CD4-positive, alpha-beta memory T cell (primary cell): ENCODE measurements at regions not wholly inside any gene's neighbourhood (a gene's known extent, or its start where the extent isn't known, plus 50 kb on each side); places are given as distances from the start of the nearest gene placed in this dataset.
"Not testable (repeated sequence)": the region's sequence is repeated elsewhere in the genome, so short reads cannot be mapped to it uniquely, and the experiment has no call there.

Experiments
- CTCF ChIA-PET: fragments of 350-600 bp; sonication (Branson Sonifier 250); formaldehyde crosslinking; loops from one replicate; lab custom pipeline; 2021; ENCODE audit warnings: inconsistent platforms; ENCODE audit not compliant: partially characterized antibody; lab: Charles Lee
- POLR2A ChIA-PET: fragments of 350-600 bp; sonication (Branson Sonifier 250); formaldehyde crosslinking; loops from one replicate; lab custom pipeline; 2021; ENCODE audit not compliant: partially characterized antibody; lab: Charles Lee
- DNase-seq, 5 donors: peaks; one replicate each; pipeline versions ENCODE4 v3.0.0 to v3.0.0-alpha.2; 2020 to 2022; ENCODE audit warnings: mixed read lengths in 1 of 5
- H3K27ac ChIP-seq: one replicate; pipeline ENCODE4 v1.7.0; 2013; ENCODE audit warnings: low read depth, low read length
- H3K27me3 ChIP-seq: 2 replicates; pipeline ENCODE4 v1.7.0; 2013; ENCODE audit warnings: mild to moderate bottlenecking, low read length, moderate library complexity; ENCODE audit not compliant: insufficient read depth
- H3K36me3 ChIP-seq: 2 replicates; pipeline ENCODE4 v1.7.0; 2013; ENCODE audit warnings: mild to moderate bottlenecking, low read length, moderate library complexity; ENCODE audit not compliant: insufficient read depth
- H3K4me1 ChIP-seq: 2 replicates; pipeline ENCODE4 v1.7.0; 2013; ENCODE audit warnings: mild to moderate bottlenecking, low read length, moderate library complexity; ENCODE audit not compliant: insufficient read depth
- H3K4me3 ChIP-seq, 2 donors: one replicate each; pipeline ENCODE4 v1.7.0; 2013; ENCODE audit warnings: low read length in 2 of 2, mild to moderate bottlenecking in 1 of 2
- H3K9me3 ChIP-seq, 2 donors: one replicate each; pipeline ENCODE4 v1.7.0; 2013; ENCODE audit warnings: low read length in 2 of 2, control low read depth in 1 of 2; ENCODE audit not compliant: control insufficient read depth in 1 of 2
- H3K27ac Mint-ChIP-seq, 7 donors: one replicate each; pipeline ENCODE4 v1.8.0; 2020 to 2021; ENCODE audit warnings: mixed read lengths in 7 of 7, mild to moderate bottlenecking in 6 of 7, inconsistent platforms in 3 of 7, moderate library complexity in 3 of 7
- H3K27me3 Mint-ChIP-seq, 2 donors: one replicate each; pipeline ENCODE4 v1.8.0; 2020 to 2021; ENCODE audit warnings: mixed read lengths in 2 of 2
- H3K36me3 Mint-ChIP-seq, 2 donors: one replicate each; pipeline ENCODE4 v1.8.0; 2020 to 2021; ENCODE audit warnings: mixed read lengths in 2 of 2, inconsistent platforms in 1 of 2, mild to moderate bottlenecking in 1 of 2
- H3K4me1 Mint-ChIP-seq, 4 donors: one replicate each; pipeline ENCODE4 v1.8.0; 2020 to 2021; ENCODE audit warnings: mixed read lengths in 4 of 4, mild to moderate bottlenecking in 1 of 4
- H3K4me3 Mint-ChIP-seq, 8 donors: one replicate each; pipeline ENCODE4 v1.8.0; 2020 to 2021; ENCODE audit warnings: mixed read lengths in 8 of 8, mild to moderate bottlenecking in 7 of 8, moderate library complexity in 6 of 8, inconsistent platforms in 3 of 8
- H3K9me3 Mint-ChIP-seq, 8 donors: one replicate each; pipeline ENCODE4 v1.8.0; 2020 to 2021; ENCODE audit warnings: mixed read lengths in 8 of 8, mild to moderate bottlenecking in 5 of 8, inconsistent platforms in 3 of 8, moderate library complexity in 1 of 8
- intact Hi-C: fragments of 100-400 bp; cut with micrococcal nuclease; formaldehyde crosslinking; loops from one replicate; pipeline ENCODE4 v1.15.1; 2023

- Mint-ChIP-seq H3K27ac (no peak overlapping the region), H3K4me3 (no peak overlapping the region), H3K27me3 (no peaks in the 10 kb centered on the region), H3K4me1 (no peaks in the 10 kb centered on the region), H3K36me3 (no peaks in the 10 kb centered on the region), H3K9me3 (peaks cover 0 to 7% (median 0%) of the 10 kb centered on the region in 8 donors)
- no peak for DNase-seq
- POLR2A ChIA-PET, result no interaction called here
- no peak overlapping the region for H3K4me3 ChIP-seq
- no peak overlapping the region for H3K27ac ChIP-seq
- intact Hi-C loops, result no loop called here
- no peaks in the 10 kb centered on the region for H3K9me3 ChIP-seq
- CTCF ChIA-PET, result interaction anchor here (1.3 kb wide), 1 partner anchor 10 kb away, joined by 5 read pairs; no protein-coding TSS in a partner anchor
- no peaks in the 10 kb centered on the region for H3K27me3 ChIP-seq
- H3K4me1 ChIP-seq, result no peaks in the 10 kb centered on the region
- H3K36me3 ChIP-seq, result no peaks in the 10 kb centered on the region
These were observed 204.5 kb upstream of the IGFBP7 start for GRCh38 chr4:57314636-57315035.

DNA sequence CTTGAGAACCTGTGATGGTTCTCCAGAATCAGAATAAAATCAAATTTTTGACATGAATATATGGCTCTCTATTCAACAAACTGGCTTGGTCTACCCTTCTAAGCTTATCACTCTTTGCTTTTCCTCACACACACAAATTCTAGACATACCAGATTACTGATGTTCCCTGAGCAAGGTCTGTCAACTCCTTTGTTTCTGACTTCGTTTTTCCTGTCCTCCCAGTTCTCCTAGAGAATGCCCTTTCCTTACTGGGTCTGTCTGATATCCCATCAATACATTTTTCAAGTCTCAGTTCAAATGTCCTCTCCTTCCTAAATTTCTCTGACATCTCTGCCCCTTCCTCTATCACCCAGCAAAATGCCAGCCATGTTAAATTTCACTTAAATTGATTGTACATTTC is 202.1 kb upstream of the IGFBP7 start:
- no peaks in the 10 kb centered on the region for H3K27me3 Mint-ChIP-seq
- no peaks in the 10 kb centered on the region for H3K4me1 ChIP-seq
- DNase-seq, result no peak
- peaks cover 0 to 7% (median 2%) of the 10 kb centered on the region in 8 donors for H3K9me3 Mint-ChIP-seq
- H3K4me3 Mint-ChIP-seq, result no peak overlapping the region
- no peaks in the 10 kb centered on the region for H3K27me3 ChIP-seq
- no peaks in the 10 kb centered on the region for H3K9me3 ChIP-seq
- POLR2A ChIA-PET, result no interaction called here
- no peaks in the 10 kb centered on the region for H3K36me3 ChIP-seq
- H3K27ac Mint-ChIP-seq, result no peak overlapping the region
- no peak overlapping the region for H3K4me3 ChIP-seq
- intact Hi-C loops, result no loop called here
- CTCF ChIA-PET, result no interaction called here
- H3K4me1 Mint-ChIP-seq, result no peaks in the 10 kb centered on the region
- H3K36me3 Mint-ChIP-seq, result no peaks in the 10 kb centered on the region
- no peak overlapping the region for H3K27ac ChIP-seq

- POLR2A ChIA-PET, result no interaction called here
- intact Hi-C loops, result no loop called here
- no peaks in the 10 kb centered on the region for H3K27me3 ChIP-seq
- no peaks in the 10 kb centered on the region for H3K4me1 ChIP-seq
- no peak overlapping the region for H3K4me3 ChIP-seq
- no peaks in the 10 kb centered on the region for H3K36me3 ChIP-seq
- Mint-ChIP-seq H3K27ac (no peak overlapping the region), H3K9me3 (peaks cover 0 to 6% (median 2%) of the 10 kb centered on the region in 8 donors), H3K4me1 (no peaks in the 10 kb centered on the region), H3K36me3 (no peaks in the 10 kb centered on the region), H3K4me3 (no peak overlapping the region), H3K27me3 (peaks cover 0 to 1% of the 10 kb centered on the region in 2 donors)
- DNase-seq, result no peak
- CTCF ChIA-PET, result no interaction called here
- no peak overlapping the region for H3K27ac ChIP-seq
- no peaks in the 10 kb centered on the region for H3K9me3 ChIP-seq
These were observed 199.5 kb upstream of the IGFBP7 start for GRCh38 chr4:57309658-57310057.

GRCh38 chr4:57308301-57308700 is 198.1 kb upstream of the IGFBP7 start:
- Mint-ChIP-seq H3K4me1 (no peaks in the 10 kb centered on the region), H3K27ac (no peak overlapping the region), H3K27me3 (peaks cover 0 to 1% of the 10 kb centered on the region in 2 donors), H3K36me3 (no peaks in the 10 kb centered on the region), H3K9me3 (peaks cover 0 to 9% (median 3%) of the 10 kb centered on the region in 8 donors), H3K4me3 (no peak overlapping the region)
- no peaks in the 10 kb centered on the region for H3K9me3 ChIP-seq
- no peak for DNase-seq
- H3K36me3 ChIP-seq, result no peaks in the 10 kb centered on the region
- no peaks in the 10 kb centered on the region for H3K4me1 ChIP-seq
- no peak overlapping the region for H3K27ac ChIP-seq
- H3K27me3 ChIP-seq, result no peaks in the 10 kb centered on the region
- ChIA-PET POLR2A (no interaction called here), CTCF (no interaction called here)
- H3K4me3 ChIP-seq, result no peak overlapping the region
- intact Hi-C loops, result no loop called here

GRCh38 chr4:57305836-57306235 is 195.7 kb upstream of the IGFBP7 start:
- Mint-ChIP-seq H3K4me3 (no peak overlapping the region), H3K4me1 (no peaks in the 10 kb centered on the region), H3K36me3 (no peaks in the 10 kb centered on the region), H3K27me3 (peaks cover 0 to 1% of the 10 kb centered on the region in 2 donors), H3K9me3 (peaks cover 2 to 14% (median 6%) of the 10 kb centered on the region in 8 donors), H3K27ac (no peak overlapping the region)
- intact Hi-C loops, result no loop called here
- CTCF ChIA-PET, result interaction anchor here (2.1 kb wide), 1 partner anchor 9 kb away, joined by 5 read pairs; no protein-coding TSS in a partner anchor
- H3K4me3 ChIP-seq, result no peak overlapping the region
- H3K36me3 ChIP-seq, result no peaks in the 10 kb centered on the region
- no peak for DNase-seq
- no peaks in the 10 kb centered on the region for H3K27me3 ChIP-seq
- no peak overlapping the region for H3K27ac ChIP-seq
- H3K9me3 ChIP-seq, result no peaks in the 10 kb centered on the region
- POLR2A ChIA-PET, result no interaction called here
- H3K4me1 ChIP-seq, result no peaks in the 10 kb centered on the region

DNA sequence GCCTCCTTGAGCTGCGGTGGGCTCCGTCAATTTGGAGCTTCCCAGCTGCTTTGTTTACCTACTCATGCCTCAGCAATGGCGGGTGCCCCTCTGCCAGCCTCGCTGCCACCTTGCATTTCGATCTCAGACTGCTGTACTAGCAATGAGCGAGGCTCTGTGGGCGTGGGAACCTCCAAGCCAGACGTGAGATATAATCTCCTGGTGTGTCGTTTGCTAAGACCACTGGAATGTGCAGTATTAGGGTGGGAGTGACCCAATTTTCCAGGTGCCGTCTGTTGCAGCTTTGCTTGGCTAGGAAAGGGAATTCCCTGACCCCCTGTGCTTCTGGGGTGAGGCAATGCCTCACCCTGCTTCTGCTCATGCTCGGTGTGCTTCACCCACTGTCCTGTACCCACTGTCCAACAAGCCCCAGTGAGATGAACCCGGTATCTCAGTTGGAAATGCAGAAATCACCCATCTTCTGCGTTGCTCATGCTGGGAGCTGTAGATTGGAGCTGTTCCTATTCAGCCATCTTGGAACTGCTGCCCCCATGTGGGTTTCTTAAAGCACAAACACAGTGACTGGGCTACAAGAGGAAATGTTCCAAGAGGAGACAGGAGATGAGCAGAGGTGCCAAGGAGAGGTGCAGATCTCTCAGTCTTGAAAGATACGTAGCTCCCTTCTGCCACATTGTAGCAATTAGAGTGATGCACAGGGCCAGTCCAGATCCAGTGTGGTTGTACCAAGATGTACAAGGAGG is 193.0 kb upstream of the IGFBP7 start:
- Mint-ChIP-seq H3K9me3 (peaks cover 4 to 16% (median 8%) of the 10 kb centered on the region in 8 donors), H3K36me3 (no peaks in the 10 kb centered on the region), H3K27me3 (peaks cover 0 to 1% of the 10 kb centered on the region in 2 donors), H3K4me1 (no peaks in the 10 kb centered on the region), H3K27ac (no peak overlapping the region), H3K4me3 (no peak overlapping the region)
- intact Hi-C loops, result no loop called here
- Histone ChIP-seq H3K4me3 (no peak overlapping the region), H3K27me3 (no peaks in the 10 kb centered on the region), H3K9me3 (no peaks in the 10 kb centered on the region), H3K27ac (no peak overlapping the region), H3K4me1 (no peaks in the 10 kb centered on the region), H3K36me3 (no peaks in the 10 kb centered on the region)
- CTCF ChIA-PET, result no interaction called here
- no peak for DNase-seq
- POLR2A ChIA-PET, result no interaction called here

GRCh38 chr4:57300300-57300699 is 190.1 kb upstream of the IGFBP7 start:
- H3K4me3 ChIP-seq, H3K4me3 Mint-ChIP-seq, POLR2A ChIA-PET, H3K36me3 ChIP-seq, H3K9me3 ChIP-seq, H3K27ac Mint-ChIP-seq, DNase-seq, H3K27ac ChIP-seq, intact Hi-C loops, H3K27me3 ChIP-seq, H3K4me1 ChIP-seq, H3K4me1 Mint-ChIP-seq, CTCF ChIA-PET, H3K27me3 Mint-ChIP-seq, H3K36me3 Mint-ChIP-seq: not testable (repeated sequence)
- peaks cover 0 to 19% (median 6%) of the 10 kb centered on the region in 8 donors for H3K9me3 Mint-ChIP-seq
